ENCODE measurements at regions not wholly inside any gene's neighbourhood (a gene's known extent, or its start where the extent isn't known, plus 50 kb on each side); places are given as distances from the start of the nearest gene placed in this dataset.
"Not testable (repeated sequence)": the region's sequence is repeated elsewhere in the genome, so short reads cannot be mapped to it uniquely, and the experiment has no call there.

DNA sequence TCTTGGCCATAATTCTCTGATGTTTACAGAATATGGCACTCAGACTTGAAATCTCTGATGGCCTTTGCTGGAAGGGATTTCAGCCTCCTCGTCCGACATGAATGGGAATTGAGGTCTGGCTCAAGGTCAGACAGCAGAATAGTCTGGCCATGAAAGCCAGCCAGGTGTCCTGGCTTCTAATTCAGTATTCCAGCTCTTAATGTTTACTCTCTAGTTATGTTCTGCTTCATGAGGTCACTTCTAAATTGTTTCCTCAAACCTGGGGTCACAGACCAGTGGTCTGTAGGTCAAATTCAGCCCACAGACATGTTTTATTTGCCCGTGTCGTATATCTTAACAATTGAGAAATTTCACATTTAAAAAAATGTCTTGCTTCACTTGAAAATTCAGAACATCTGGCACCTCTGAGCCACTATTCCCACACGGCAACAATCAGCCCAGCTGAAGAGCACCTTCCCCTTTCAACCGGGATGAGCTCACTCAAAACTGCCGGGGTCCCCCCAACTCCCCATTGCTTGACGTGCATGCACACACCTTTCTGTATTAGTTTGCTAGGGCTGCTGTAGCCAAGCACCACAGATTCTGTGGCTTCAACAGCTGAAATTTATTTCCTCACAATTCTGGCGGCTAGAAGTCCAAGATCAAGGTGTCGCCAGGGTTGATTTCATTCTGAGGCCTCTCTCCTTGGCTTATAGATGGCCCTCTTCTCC is 243.5 kb downstream of the ENC1 start:
- DNase-seq = no peak

DNA sequence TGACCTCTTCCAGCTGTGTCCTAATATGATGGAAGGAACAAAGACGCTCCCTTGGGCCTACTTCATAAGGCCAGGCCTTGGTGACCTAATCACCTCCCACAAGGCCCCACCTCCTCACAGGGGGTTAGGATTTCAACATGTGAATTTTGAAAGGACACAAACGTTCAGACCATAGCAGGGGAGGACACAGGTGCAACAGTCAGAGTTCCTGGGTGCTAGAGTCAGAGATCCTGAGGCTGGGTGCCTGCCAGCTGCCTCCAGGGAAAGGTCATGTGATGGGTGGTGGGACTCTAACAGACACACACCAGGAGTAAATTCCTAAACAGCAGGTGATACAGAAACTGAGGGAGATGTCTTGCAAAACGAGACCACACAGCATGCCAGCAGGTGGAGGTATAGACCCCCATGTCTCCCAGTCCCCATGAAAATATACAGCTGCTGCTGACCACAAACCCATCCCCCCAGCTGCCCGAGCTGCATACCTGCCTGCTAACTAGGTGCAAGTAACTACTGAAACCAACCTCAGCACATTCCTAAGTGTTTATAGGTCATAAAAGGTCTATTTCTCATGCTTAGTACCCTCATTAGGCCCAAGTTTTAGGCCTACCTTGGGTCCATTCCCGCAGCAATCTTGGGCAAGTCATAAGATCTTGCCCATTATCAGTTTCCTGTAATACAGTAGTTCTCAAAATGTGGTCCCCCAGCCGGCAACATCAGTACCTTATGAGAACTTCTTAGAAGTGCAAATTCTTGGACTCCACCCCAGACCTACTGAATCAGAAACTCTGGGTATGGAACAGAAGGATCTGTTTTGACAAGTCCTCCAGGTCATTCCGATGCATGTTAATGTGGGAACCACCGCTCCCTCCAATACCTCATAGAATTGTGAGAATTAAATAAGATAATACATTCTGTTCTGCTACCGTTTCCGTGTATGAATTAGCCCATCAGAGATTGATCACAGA is 245.3 kb downstream of the ENC1 start:
- no peak for DNase-seq

DNA sequence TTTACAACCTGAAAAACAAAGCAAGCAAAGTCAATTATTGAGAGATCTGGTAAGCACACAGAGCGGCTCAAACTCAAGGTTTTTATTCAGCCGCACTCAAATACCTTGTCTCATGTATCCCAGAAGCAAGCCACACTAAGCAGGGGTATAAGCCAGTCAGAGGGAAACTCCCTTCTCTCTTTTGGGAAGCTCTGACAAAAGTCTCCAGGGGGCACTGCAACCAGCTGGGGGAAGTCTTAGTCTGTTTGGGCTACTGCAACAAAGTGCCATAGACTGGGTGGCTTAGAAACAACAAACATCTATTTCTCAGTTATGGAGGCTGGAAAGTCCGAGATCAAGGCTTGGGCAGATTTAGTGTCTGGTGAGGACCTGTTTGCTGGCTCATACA is 246.0 kb downstream of the ENC1 start:
- DNase-seq = no peak

DNA sequence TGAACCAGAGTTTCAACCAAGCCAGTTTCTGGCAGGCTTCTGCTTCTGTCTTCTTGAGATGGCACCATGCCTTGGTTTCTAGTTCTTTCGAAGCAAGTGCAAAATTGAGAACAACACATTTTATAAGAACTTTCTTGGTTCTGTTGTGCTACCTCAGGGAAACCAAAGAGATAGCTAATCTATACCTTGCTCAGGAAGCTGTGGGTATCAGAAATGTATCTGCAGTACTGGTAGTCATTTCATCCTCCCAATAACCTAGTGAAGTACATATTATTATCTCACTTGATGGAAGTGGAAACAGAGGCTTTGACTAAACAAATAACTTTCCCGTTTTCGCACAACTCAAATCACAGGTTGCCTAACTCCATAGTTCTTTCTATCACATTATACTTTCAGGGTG is 246.6 kb downstream of the ENC1 start:
- no peak for DNase-seq

DNA sequence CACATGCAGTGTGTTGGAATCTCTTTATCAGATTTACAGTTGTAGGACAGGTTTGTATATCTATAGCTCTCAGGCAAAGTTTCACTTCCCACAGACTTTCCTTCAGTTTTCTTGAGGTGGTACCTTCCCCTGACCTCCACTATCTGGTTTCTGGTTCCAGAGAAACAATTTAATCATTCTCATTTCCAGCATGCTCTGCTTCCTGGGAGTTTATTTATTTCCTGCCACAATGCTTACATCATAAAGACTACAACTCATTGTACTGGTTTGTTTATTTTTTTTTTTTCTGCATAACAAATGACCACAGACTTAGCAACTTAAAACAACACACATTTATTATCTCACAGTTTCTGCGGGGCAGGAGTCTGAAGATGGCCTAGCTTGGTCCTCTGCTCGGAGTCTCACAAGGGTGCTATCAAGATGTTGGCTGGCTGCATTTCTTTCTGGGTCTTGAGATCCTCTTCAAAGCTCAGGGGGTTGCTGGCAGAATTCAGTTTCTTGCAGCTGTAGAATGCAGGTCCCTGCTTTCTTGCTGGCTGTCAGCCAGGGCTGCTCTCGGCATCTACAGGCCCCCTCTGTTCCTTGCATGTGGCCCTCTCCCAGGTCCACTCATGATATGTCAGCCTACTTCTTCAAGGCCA is 247.7 kb downstream of the ENC1 start:
- DNase-seq = no peak

DNA sequence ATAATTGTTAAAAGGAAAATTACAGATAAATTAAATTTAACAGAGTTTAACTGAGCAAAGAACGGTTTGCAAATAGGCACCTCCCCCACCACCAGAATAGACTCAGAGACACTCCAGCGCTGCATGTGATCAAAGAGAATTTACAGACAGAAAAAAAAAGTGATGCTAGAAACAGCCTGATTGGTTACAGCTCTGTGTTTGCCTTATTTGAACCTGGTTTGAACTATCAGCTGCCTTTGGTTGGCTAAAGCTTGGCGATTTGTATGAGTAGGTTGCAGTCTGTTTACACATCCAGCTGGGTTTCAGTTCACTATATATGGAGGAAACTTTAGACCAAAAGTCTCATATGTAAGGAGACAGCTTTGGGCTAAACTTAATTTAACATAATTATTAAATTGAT is 249.1 kb downstream of the ENC1 start:
- no peak for DNase-seq

DNA sequence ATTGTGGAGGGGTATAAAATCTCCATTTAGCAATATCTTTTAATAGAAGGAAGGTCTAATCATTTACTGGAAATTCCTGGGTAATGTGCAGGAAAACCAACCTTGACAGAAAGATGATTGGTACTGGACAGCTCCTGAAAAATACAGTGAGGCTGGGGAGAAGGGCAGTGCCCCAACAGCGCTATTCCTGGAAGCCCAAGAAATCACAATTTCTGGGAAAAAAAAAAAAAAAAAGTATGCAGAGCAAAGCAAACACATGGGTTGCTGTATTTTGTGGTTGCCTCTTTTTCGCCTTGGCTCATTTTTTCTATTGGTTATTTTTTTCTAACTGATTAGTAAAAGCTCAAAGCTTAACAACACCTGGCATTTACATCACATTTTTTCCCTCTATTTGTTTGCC is 249.7 kb downstream of the ENC1 start:
- DNase-seq = peak; percentile 2

DNA sequence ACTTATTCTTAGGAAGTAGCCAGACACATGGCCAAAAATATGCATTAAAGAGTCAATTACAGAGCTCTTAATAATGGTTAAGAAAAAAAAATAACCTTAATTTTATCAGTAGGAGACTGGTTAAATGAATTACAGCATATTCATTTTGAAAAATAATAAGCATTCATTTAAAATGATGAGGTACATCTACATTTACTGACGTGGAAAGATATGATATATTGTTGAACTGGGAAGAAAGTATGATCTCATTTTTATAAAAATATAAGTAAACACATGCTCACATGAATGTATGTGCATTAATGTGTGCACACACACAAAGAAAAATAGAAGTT is 250.3 kb downstream of the ENC1 start:
- DNase-seq = no peak

DNA sequence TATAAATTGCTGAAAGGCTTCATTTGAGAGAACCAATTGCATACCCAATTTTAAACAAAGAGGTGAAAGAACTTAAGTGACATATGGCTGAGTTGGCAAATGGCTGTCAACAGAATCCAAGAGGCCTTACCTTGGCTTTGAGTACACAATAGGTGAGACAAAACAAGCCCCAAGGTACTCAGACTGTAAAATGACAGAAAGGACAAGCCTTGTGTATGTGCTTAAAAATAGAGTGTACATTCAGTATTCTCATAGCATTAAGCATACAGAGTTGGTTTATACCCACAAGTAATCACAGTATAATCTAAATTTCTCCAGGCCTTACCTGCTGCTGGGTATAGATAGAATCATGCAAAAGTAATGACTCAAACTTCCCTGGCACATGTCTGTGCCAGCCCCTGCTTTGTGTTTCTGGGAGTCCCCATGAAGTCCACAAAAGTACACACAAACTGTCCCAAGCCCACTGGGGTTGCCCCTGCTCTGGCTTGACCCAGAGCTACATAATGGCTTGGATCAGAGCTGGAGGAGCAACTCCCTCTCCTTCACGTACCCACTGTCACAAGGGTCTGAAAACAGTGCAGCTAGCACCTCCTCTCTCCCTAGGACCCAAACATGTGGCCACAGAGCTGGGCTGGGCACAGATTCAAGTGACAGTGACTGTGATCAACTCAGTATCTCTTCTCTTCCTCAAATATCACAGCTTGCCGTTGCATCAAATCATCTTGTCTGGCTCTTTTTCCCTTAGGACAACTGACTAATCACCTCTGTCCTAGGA is 250.8 kb downstream of the ENC1 start:
- no peak for DNase-seq

DNA sequence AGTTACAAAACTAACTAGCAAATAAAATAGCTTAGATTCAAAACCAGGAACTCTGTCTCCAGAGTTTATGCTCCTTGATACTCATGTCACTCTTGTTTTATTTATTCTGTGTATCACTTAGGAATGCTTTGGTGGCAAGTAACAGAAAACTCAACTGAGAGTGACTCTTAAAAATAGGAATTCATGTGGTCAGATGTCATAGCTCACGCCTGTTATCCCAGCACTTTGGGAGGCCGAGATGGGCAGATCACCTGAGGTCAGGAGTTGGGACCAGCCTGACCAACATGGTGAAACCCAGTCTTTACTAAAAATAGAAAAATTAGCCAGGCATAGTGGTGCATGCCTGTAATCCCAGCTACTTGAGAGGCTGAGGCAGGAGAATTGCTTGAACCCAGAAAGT is 252.1 kb downstream of the ENC1 start:
- not testable (repeated sequence) for DNase-seq

DNA sequence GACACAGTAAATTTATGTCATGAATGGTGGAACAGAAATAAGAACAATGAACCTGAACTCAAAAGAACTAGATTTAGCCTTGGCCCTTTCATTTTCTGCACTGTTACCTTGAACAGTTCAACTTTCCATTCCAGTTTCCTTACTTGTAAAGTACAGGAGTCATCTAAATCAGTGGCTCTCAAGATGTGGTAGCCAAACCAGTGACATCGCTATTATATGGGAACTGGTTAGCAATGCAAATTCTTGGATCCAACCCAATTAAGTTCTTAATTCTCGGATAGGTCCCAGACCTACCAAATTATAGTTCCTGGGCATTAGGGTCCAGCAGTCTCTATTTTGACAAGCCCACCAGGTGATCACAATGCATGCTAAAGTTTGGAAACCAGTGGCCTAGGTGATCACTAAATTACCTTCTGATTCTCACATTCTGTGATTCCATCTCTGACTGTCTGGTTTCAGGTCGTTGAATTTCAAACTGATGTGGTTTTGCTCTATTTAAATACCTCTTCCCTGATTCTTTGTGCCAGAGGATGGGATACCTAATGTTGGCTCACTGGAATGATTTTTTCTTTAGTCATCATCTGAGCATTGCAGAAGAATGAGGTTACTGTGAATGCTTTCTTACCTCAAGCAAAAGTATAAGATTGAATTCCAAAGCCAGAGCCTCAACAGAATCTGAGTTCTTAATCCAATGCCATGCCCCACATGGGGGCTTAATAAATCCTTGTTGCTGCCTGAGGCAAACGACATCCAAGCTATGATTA is 253.8 kb downstream of the ENC1 start:
- peak; percentile 87 for DNase-seq

DNA sequence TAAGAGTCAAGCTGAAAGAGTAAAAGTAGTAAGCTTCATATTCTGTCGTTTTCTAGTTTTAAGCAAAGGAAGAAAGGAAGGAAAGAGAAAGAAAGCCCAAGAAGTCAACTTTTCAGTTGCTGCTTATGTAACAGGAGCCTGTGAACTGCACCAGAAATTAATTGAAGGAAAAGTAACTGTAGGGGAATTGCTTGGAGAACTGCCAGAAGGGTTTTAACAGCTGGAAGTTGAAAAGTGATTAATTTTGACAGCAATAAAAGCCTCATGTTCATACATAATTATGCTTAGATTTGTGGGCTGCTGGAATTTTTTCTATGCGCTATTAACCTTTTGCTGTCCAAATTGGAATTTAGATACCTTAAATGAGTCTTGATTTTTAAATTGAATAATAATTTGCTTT is 255.7 kb downstream of the ENC1 start:
- peak; percentile 78 for DNase-seq

DNA sequence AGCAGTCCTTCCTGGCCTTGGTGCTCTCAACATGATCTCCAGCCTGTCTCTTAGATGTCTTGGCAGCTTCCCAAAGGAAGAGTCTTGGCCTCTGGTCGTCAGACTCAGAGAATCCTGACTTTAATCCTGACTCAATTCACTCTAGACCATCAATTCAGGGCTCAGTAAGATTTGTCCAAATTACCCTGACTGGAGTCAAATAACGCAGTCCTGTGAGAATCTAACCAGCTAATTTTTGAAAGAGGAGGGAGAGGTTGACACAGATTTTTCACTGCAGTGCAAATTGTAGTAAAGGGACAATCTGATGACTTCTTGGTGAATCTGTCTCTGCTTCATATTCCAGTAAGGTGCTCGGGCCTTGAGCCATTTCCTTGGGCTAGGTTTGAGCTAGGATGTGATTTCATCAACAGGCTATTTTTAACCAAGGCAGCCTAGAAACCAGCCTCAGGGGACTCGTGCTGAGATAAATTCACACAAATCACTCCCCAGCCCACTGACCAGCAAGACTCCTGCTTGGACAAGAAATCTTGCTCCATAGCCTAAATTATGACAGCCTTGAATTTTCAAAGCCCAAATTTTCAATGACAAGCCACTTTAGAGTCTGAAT is 257.4 kb downstream of the ENC1 start:
- peak; percentile 83 for DNase-seq

DNA sequence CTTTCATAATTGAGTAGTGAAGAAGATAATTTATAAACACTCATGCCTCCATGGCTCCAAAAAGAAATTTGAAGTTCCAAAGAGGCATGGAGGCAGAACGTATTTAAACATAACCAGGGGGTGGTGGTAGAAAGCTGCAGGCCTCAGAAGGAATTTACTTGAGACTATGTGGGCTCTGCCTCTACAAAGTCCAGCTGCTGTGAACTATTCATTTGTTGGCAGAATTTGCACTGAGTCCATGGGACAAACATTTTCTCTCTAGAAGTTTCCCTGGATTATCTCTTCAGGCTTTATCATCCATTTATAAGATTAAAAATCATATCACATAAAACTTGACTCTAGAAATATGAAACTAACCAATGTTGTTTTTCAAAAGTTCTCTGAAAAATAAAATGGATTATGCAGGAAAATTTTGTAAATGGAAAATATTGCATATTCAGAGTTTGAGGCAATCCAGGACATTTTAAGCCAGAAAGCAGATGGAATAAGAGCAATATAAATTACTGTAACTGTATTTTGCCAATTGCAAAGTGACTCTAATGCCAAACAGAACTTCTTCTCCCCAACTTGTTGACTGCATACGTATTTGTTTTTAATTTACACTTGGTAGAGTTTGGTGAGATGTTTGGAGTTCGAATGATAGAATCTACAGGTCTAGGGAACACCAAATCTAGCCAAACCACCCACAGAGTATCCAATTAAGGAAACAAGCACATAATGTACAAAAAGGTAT is 258.2 kb downstream of the ENC1 start:
- DNase-seq = no peak

DNA sequence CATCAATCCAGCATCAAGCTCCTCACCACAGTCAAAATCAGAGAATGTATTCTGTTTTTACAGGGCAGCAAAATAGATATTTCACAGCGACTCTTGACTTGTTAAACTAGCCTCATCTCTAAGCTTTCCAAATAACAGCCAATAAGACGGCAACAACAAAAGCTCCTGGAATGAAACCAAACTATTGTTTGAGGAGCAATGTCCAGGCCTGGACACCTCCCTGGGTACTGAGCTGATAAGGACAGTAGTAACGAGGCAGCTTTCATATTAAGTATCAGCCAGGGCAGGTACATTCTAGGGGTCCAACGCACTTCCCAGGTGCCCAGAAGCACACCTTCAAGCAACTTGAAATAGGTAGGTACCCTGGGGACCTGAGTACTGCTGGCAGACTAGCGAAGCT is 260.3 kb downstream of the ENC1 start:
- DNase-seq = no peak

DNA sequence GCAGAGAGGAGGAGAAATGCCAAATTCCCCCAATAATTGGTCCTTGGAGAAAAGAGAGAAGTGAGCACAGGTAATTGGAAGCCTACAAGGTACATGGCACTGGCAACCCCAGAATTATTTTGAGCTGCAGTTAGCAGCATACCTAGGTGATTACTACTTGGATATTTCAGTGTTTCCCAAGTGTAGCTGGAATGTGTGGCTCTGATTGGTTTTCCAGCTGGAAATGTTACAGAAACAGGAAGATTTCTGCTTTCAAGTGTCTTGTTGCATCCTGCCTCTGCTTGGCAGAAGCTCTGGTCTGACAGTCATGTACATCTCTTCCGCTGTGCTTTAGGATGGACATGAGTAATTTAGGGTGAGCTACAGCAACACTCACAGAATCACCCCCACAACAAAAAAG is 262.1 kb downstream of the ENC1 start:
- DNase-seq = peak; percentile 63

DNA sequence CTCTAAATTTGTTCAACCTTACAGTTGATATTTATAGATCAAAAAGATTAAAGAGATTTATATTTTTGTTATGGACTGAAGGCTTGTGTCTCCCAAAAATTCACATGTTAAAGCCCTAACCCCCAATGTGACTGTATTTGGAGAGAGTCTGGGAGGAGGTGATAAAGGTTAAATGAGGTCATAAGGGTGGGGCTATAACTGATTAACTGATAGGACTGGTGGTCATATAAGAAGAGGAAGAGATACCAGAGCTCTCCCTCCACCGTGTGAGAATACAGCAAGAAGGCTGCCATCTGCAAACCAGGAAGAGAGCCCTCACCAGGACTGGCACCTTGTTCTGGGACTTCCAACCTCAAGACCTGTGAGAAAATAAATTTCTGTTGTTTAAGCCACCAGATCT is 264.3 kb downstream of the ENC1 start:
- DNase-seq = no peak

DNA sequence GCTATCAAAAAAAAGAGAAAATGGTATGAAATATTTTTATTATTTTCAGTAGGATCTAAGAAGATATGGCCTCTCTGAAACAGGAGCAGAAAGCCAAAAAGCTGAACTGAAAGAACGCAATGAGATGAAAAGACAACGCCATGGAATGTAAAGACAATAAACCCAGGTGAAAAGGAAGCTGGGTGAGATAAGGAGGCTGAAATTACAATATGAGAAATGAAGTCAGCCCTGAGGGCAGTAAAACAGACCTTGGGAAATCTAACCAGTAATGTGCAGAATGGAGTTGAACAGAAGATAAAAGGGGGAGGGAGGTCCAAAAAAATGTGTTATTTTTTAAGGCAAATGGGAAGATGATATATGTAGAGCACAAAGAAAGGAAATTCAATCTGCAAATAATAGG is 265.3 kb downstream of the ENC1 start:
- DNase-seq = no peak

DNA sequence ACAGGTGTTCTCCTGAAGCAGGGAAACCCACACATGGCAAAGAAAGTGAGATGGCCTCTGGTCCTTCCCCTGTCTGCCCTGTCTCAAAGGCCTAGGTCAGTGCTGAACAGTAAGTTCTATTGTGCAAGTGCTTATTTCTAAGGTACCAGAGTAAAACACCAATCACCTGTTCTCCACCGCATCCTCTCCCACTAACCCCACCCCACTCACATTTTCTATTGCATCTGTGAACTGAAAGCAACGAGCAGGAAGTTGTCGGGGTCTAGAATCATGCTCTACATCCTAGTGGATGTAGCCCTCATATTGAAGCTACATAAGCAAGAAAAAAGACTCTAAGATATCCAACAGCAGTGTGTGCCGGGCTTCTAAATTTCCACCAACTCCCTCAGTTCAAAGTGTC is 265.9 kb downstream of the ENC1 start:
- no peak for DNase-seq

DNA sequence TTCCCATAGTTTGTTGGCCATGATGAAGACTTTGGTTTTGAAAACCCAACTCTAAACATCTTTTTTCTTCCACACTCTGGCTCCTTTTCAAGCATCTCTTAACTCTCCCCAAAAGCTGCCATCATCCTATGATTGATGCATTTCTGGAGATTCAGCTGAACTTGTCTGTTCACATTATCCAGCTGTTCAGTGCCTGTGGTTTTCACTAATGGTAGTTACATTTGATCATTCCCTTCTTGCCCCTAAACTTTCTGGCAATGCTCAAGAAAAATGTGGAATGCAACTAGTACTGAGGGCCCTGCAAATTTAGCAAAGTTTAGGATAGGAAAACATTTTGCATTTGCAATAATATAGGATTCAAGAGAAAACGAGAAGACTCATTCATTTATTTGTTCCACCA is 267.5 kb downstream of the ENC1 start:
- DNase-seq = peak; percentile 15

DNA sequence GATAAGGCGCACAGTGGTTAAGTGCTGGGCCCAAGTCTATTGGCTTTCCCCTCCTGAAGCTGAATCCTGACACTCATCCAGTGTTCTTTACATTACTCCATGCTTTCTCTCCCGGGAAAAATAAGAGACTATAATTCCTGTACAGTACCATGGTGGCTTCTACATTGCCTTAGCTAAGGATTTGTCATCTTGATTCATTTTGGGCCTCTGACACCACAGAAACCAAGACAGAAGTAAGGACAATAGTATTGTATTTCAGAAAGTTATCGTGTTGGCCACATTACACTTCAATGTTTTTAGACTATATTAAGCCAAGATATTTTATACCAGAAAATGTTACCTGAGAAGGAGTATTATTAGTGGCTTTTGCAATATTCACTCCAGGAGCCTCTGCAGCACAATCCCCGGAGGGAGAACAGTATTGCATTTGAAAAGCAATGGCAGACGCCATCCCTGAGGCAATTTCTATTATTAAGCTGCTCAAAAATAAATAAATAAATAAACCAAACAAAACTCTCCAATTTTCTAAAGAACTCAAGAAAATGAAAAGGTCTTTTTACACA is 267.9 kb downstream of the ENC1 start:
- no peak for DNase-seq

All from fibroblast of skin of right biceps (primary cell).